IPS DF 19.7 (cell line): ENCODE measurements at regions not wholly inside any gene's neighbourhood (a gene's known extent, or its start where the extent isn't known, plus 50 kb on each side); places are given as distances from the start of the nearest gene placed in this dataset.

Experiments used
- DNase-seq: peaks from one replicate; pipeline ENCODE4 v3.0.0-alpha.2; 2013; ENCODE audit warnings: low read depth, low spot score

DNA sequence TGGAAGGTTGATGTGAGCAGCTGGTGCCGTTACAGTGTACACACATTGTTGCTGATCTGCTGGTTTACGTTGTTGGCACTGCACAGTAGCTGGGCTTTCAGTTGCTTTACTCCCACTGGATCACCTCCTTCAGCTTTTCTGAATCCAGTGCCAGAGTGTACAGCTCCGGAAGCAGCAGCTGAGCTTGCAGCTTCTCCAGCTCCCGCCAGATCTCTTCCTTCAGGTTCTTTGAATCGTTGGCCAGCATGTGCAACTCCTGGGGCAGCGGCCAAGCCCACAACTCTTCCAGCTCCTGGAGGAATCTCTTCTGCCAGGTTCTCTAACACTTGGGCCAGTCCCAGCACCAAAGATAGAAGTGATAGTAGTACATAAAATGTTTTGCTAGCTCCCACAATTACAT is 149.7 kb upstream of the RRP15 start:
- no peak for DNase-seq

DNA sequence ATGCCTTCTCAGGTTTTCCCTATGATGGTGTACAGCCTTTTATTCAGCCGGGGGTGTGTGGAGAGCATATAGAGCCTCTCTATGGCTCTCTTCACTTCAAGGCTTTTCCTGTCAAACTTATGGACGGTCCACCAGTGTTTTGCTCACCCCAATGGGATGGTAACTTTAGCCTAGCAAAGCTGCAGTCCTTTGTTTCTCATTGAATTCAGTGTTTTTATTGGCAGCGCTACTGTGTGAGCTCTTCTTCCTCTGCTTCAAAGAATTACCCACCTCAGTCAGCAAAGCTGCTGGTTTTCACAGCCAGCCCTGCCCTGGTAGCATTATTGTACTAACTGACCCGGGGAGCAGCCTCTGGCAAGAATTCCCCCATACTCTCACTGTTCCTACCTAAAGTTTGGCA is 145.3 kb upstream of the RRP15 start:
- no peak for DNase-seq

DNA sequence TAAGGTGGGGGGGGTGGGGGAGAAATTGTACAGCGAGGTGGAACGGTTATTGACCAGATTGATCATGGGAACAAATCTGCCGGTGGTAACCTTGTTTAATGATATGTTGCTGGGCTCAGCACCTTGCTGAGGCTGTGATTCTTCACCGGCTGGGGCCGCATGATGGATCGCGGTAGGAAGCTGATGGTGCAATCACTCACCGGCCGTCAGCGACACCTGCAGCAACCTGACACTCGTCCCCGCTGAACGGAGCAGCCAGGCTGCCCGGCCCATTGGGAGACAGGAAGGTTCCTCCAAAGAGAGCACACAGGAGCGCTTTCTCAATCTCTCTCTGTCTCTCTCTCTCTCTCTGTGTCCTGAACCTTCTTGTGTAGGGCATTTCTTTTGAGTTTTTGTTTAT is 128.5 kb upstream of the RRP15 start:
- peak; percentile 47 for DNase-seq

DNA sequence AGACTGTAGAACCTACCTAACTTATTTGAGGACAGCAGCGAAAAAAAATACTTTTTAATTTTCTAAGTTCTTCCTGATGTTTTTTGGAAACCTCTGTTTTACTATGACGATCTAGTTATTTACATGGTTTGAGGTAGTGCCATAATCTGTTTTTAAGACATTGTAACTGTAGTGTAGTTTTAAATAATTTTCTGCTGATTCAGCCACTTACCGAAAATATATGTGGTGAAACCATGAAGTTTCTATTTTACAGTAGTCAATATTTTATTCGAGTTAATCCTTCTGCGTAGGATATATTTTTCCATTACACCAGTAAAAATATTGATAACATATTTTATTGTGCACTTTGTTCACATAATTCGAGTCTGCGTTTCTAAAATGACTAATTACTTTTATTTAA is 121.7 kb upstream of the RRP15 start:
- DNase-seq: no peak

DNA sequence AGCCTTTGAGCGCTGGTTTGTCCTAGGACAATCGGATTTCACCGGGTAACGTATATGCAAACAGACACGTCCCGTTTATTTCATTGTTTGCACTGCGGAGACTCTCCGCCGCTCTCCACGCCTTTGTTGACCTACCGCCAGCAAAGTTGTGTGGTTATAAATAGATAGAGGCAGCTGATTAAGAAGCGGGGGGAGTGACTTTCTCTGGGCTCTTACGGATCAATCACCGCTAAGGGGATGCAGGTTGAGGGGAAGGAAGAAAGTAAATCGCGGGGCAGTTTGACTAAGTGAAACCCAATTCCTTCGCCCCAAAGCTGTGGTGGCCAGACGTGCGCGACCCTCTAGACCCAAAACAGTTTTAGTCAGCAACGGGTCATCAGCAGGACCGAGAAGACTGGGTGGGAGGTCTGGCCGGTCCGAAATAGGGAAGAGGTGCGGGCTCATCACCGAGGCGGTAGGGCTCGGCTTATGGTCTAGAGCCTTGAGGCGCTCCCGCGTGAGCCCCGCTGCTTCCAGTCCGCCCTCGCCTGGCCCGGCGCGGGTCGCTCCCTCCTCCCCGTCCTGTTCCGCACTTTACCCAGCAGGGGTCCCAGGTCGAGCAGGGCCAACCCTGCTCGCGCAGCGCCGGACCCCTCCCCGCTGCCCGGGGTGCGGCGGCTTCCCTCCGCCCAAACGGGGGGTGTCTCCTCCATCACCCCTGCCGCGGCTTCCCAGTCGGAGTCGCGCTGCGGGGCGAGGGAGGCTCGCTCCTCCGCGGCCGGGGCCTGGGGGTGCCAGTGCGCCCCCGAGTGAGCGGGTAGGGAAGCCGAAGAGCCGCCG is 120.8 kb upstream of the RRP15 start:
- peak; percentile 35 for DNase-seq

DNA sequence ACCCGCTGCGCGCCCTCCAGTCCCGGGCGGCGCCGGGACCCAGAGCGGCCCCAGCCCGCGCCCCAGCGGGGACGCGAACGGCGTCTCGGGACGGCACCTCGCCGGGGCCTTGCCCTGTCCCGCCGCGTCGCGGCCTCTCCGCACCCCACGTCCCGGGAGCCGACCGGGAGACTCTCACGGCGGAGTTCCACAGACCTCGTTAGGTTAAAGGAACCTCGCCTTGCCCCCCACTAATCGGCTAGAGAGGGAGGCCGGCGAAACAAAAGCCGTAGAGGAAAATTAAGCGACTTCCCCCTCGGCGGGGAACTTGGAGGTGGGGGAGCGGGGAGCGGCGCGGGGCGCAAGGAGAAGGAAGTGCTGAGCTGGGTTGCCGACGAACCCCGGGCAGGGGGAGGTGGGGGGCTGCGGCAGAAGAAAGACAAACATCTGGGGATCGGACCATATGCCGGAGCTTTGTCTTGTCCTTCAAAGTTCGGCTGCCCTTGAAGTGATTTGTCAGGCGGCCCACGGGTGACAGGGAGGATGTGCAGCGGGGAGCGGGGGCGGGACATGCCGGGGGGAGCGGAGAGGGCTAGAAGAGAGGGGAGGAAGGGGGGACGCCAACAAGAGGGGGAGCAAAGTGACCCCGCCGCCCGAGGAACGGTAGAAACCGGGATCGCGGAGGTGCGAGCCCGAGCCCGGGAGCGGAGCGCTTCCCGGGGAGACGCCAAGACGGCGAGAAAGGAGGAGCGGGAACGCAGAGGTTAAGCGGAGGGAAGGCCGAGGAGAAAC is 120.0 kb upstream of the RRP15 start:
- no peak for DNase-seq

DNA sequence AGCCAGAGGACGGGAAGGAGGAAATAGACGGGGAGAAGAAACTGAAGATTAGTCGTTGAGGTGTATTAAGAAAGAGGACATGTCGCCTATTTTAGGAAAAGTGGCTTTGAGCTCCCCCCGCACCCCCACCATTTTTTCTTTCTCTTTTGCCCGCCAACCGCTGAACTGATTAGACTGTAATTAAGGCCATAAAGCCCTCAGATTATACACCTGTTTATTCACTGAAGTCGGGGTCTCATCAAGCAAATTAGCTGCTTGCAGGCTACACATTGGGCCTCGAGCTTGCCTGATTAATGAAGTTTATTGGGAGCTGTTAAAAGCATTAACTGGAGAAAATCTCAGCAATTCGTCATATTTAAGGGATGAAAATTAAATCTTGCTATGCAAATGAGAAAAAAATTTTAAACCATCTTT is 119.4 kb upstream of the RRP15 start:
- DNase-seq: no peak

DNA sequence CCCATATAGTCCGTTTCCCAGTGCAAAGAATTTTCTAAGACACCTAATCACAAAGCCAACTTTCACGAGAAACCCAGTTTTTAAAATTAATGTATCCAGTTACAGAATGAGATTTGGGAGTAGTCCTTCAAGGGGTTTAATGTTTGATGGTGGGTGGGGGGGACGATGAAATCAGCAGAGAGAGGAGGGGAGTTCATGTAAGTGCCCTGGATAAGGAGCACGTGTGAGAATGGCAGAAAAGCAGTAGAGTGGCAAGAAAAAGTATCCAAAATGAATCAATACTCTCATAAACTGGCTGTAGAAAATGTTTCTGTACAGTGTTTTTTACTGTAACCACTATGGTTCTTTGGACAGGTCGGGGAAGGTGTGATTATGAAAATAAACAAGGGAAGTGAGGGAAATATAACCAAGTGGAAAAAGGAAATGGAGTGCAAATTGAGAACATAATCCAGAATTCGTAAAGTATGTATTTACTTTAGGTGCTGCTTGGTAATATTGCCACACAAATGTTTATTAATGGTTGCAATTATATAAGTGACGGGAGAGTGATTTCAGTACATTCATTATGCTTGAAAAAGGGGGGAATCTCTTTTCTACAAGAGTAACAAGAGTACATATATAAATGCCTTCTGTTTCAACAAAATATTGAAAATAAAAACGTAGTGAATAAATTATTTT is 118.7 kb upstream of the RRP15 start:
- DNase-seq: no peak

DNA sequence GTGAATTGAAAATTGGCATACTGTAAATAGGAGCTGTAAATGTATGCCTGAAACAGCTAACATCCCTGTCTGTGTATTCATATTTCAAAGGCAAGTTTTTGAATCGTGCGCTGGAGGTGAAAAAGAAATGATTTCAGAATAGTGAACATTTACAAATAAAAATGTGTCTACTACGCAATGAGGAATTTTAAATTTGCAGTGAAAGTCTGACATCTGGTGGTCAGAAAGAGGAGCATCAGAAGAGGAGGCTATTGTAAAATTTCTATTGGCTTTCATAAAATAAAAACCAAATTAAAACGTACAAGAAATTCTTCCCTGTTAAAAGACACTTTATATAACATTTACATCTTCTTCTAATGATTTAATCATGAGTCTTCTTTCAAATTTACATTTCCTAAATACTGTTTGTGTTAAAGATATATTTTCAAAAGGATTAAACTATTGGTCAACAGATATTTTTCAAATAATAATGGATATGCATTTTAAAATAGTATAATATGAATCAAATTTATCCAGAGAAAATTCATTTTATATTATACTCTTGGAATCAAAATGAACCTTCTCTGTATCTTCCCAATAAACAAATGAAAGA is 113.7 kb upstream of the RRP15 start:
- no peak for DNase-seq

DNA sequence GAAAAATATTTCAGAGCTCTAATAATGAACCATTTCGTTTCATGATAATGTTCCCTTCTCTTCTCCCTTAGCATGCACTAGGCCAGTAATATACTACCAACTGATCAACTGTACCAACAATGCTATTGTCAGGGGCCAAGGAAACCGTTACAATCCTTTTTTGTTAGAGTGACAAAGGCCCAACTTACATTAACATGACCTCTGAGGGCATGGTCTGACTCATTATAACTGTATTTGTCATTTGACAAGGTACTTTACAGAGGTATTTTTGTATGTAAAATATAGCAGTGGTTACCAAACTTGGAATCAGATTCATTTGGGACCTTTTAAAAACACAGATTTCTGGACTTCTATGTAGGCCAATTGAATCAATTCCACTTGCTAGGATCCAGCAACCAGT is 102.6 kb upstream of the RRP15 start:
- no peak for DNase-seq

DNA sequence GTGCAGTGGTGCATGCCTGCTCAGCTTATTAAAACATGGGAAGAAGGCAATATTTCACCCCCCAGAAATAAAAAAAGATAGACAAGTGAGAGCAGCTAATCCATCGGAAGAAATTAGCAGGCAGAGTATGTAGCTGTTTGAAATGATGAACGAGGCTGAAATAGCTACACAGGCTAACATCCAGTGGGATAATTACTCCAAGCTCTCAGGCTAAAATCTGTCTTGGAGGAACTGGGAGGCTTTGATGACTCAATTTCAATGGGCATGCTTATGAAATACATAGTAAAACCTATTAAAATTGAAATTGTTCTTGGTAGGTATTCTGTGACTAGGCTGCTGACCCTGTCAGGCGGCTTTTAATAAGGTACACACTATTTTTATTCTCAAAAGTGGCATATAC is 84.1 kb upstream of the RRP15 start:
- no peak for DNase-seq

DNA sequence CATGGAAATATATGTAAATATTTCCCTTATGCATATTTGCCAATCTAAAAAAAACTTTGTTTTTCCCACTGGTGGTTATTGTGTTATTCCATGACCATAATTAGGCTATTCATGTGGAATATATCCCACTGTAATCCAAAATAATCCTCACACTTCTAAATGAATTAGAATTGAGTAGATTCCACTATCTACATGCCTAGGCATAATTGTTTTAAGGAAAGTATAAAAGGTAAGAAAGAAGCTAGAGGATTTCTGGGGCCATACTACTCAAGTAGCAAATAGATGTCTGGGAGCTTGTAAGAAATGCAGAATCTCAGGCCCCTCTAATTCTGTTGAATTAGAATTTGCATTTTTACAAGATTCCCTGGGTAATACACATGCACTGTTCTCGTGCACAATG is 83.5 kb upstream of the RRP15 start:
- no peak for DNase-seq

DNA sequence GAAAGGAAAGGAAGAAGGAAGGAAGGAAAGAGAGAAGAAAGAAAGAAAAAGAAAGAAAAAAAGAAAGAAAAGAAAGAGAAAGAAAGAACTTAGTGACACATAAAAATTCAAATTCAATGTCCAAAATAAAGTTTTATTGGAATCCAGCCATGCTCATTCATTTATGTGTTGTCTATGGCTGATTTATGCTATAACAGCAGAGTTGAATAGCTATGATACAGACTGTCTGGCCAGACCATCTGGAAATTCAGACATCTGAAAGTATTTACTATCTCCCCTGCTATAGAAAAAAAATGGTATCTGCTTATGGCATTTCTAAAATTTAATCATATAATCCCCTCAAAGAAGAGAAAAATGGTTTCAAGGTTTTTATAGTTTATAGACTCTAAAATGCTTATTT is 79.4 kb upstream of the RRP15 start:
- no peak for DNase-seq

DNA sequence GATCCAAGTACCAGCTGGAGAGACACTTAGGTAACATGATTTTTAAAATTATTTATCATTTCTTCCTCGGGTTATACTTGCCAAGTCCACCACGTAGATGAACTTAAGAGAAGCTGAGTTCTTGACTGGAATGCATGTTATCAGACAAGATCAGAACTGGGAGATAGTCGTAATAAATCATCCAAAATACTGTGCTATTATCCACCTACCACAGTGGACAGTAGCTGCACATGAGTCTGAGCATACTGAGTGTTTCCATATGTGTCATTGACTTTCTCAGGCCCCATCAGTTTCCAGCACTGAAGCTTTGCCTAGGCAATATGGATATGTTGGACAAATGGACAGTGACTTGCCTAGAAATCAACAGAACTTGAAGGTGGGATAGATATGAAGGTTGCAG is 77.9 kb upstream of the RRP15 start:
- no peak for DNase-seq

DNA sequence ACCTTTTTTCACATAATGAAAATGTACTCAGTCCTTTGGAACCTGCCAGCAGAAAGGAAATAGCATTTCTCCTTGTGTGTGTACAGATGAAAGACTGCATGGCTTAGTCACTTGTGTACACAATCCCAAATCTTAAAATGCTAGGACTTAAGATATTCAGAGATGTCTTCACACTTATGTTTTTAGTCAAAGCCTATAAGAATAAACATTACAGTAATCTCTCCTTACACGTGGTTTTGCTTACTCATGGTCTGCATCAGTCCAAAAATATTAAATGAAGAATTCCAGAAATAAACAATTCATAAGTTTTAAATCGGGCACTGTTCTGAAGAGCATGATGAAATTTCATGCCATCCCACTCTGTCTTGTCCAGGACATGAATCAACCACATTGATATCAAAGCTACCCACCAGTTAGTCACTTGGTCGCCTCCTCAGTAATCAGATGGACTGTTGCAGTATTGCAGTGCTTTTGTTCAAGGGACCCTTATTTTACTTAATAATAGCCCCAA is 75.7 kb upstream of the RRP15 start:
- no peak for DNase-seq

DNA sequence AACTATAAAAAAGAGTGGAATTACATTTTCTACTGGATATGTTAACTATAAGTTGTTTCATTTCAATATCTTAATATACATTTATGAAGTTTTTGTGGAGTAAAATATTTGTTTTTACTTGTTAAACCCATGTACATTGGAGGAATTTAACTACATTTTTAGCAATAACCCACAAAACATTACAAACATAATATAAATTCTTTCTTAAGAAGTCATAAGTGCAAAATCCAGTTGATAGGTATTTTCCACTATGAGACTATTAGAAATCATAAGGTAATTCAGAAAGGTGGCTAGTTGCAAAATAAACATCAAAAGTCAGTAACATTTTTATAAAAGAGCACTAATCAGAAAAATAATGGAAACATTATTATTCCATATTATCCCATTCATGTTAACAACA is 73.9 kb upstream of the RRP15 start:
- no peak for DNase-seq

DNA sequence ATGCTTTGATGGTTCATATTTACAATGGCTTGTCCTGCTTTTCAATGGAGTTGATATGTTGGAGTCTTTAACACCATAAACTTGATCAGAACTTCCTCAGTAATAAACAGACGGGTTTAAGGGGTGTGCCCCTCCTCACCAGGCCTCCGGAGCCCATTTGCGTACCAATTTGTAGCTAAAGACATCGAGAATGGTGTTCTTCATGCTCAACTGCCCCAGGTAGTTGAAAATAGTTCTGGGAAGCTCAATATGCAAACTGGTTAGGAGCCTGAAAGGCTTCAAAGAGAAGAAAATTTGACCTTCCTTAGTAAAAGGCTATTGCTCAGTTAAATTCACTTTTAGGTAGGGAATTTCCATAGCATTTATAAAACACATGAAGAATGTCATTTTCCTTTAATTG is 68.1 kb upstream of the RRP15 start:
- DNase-seq: no peak

DNA sequence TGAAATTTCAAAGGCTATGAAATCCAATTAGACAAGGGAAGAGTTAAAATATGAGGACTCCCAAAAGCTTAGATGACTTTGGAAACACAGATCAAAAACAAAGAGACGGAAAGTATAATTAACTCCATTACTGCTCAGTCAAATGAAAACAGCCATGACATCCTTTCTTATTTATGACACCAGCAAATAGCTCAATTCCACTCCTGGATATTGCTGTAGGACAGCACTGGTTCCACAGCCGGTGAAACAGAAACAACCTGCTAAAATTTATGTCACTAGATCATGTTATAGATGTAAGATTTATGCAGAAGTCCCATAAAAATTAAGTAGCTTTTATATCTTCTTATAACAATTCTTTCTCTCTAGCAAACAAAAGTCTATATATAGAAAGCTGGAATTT is 65.6 kb upstream of the RRP15 start:
- no peak for DNase-seq

DNA sequence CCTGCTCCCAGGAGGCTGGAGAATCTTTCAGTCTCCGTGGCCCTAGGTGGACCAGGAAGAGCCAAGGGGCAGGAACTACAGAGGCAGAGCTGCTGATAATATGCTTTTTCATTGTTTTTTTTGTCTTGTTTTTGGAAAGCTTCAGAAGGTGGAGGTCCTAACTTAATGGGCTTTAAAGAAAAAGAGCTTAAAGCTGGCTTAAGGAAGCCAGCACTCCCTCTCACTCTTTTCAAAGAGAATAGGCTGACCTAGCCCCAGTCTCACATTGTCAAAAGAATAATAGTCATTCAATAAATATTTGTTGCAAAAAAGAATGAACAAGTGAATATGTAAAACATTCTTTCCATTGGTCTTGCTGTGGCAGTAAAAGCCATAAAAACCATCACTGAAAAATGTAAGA is 61.0 kb upstream of the RRP15 start:
- DNase-seq: no peak

DNA sequence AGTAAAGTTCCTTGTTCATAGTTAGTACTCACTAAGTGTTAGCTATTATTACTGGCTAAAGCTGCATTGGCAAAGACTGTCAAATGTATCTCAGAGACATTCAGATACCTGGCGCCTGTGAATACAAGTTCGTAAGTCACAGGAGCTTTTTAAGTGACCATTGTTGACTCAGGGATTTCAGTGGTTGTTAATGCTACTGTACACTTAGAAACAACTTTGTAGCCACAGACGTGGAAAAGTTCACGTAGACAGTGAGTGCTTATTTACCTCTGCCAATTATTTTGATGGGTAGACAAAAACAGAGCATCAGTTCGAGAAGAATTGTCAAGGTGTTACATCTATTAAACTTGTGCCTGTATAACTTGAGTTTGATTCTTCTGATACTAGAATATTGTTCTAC is 59.1 kb upstream of the RRP15 start:
- no peak for DNase-seq
